GM23248 (cell line): ENCODE measurements at regions not wholly inside any gene's neighbourhood (a gene's known extent, or its start where the extent isn't known, plus 50 kb on each side); places are given as distances from the start of the nearest gene placed in this dataset.

Experiments used
- EZH2 ChIP-seq: fragments of 200-600 bp; sonication (generic); IDR thresholded peaks from 2 replicates; pipeline ENCODE4 v1.6.1; 2018; ENCODE audit warnings: antibody characterized with exemption, mild to moderate bottlenecking; ENCODE audit not compliant: insufficient read depth, poor library complexity, severe bottlenecking
- EZH2phosphoT487 ChIP-seq: fragments of 200-600 bp; sonication (generic); IDR thresholded peaks from 2 replicates; pipeline ENCODE4 v1.6.1; 2018; ENCODE audit warnings: antibody characterized with exemption, moderate library complexity, mild to moderate bottlenecking, low read depth; ENCODE audit not compliant: insufficient read depth

GRCh38 chr10:43820663-43821062, 172.0 kb upstream of the ZNF32 start:
- TF ChIP-seq EZH2 (no peak), EZH2phosphoT487 (no peak)
